ENCODE measurements at regions not wholly inside any gene's neighbourhood (a gene's known extent, or its start where the extent isn't known, plus 50 kb on each side); places are given as distances from the start of the nearest gene placed in this dataset.
"Not testable (repeated sequence)": the region's sequence is repeated elsewhere in the genome, so short reads cannot be mapped to it uniquely, and the experiment has no call there.

- DNase-seq (ENCODE audit: low spot score) = no peak
Observed at GRCh38 chr5:57745700-57746651, 263.4 kb upstream of the ACTBL2 start.

GRCh38 chr5:57745029-57745428 is 262.4 kb upstream of the ACTBL2 start:
- no peak for DNase-seq (ENCODE audit: low spot score)

- no peak for DNase-seq (ENCODE audit: low spot score)
Observed at GRCh38 chr5:57741336-57741735, 258.7 kb upstream of the ACTBL2 start.

- DNase-seq (ENCODE audit: low spot score) = no peak
Observed at GRCh38 chr5:57738787-57739186, 256.2 kb upstream of the ACTBL2 start.

GRCh38 chr5:57738301-57738700 is 255.7 kb upstream of the ACTBL2 start:
- no peak for DNase-seq (ENCODE audit: low spot score)

GRCh38 chr5:57736716-57737115 is 254.1 kb upstream of the ACTBL2 start:
- no peak for DNase-seq (ENCODE audit: low spot score)

- peak; percentile 80 for DNase-seq (ENCODE audit: low spot score)
Observed at GRCh38 chr5:57735279-57736153, 252.9 kb upstream of the ACTBL2 start.

- DNase-seq (ENCODE audit: low spot score) = no peak
Observed at GRCh38 chr5:57734296-57734695, 251.7 kb upstream of the ACTBL2 start.

- no peak for DNase-seq (ENCODE audit: low spot score)
Observed at GRCh38 chr5:57727591-57727990, 245.0 kb upstream of the ACTBL2 start.

- DNase-seq (ENCODE audit: low spot score) = no peak
Observed at GRCh38 chr5:57725658-57726504, 243.3 kb upstream of the ACTBL2 start.

GRCh38 chr5:57724836-57725235 is 242.2 kb upstream of the ACTBL2 start:
- peak; percentile 54 for DNase-seq (ENCODE audit: low spot score)

GRCh38 chr5:57721226-57721625 is 238.6 kb upstream of the ACTBL2 start:
- no peak for DNase-seq (ENCODE audit: low spot score)

GRCh38 chr5:57720656-57721055 is 238.0 kb upstream of the ACTBL2 start:
- no peak for DNase-seq (ENCODE audit: low spot score)

GRCh38 chr5:57719216-57719615 is 236.6 kb upstream of the ACTBL2 start:
- DNase-seq (ENCODE audit: low spot score) = no peak

- peak; percentile 20 for DNase-seq (ENCODE audit: low spot score)
Observed at GRCh38 chr5:57718155-57718554, 235.5 kb upstream of the ACTBL2 start.

- no peak for DNase-seq (ENCODE audit: low spot score)
Observed at GRCh38 chr5:57717555-57717954, 234.9 kb upstream of the ACTBL2 start.

- no peak for DNase-seq (ENCODE audit: low spot score)
Observed at GRCh38 chr5:57716661-57717060, 234.1 kb upstream of the ACTBL2 start.

GRCh38 chr5:57715296-57715695 is 232.7 kb upstream of the ACTBL2 start:
- no peak for DNase-seq (ENCODE audit: low spot score)

GRCh38 chr5:57713535-57713934 is 230.9 kb upstream of the ACTBL2 start:
- not testable (repeated sequence) for DNase-seq (ENCODE audit: low spot score)

GRCh38 chr5:57711946-57712345 is 229.3 kb upstream of the ACTBL2 start:
- DNase-seq (ENCODE audit: low spot score) = no peak

- DNase-seq (ENCODE audit: low spot score) = no peak
Observed at GRCh38 chr5:57711471-57711870, 228.9 kb upstream of the ACTBL2 start.

GRCh38 chr5:57710126-57710525 is 227.5 kb upstream of the ACTBL2 start:
- no peak for DNase-seq (ENCODE audit: low spot score)
